ENCODE measurements at regions not wholly inside any gene's neighbourhood (a gene's known extent, or its start where the extent isn't known, plus 50 kb on each side); places are given as distances from the start of the nearest gene placed in this dataset.

- TF ChIP-seq CTCF (IDR thresholded peaks at IDR 0.05) (no peak), POLR2A (IDR thresholded peaks at IDR 0.05) (no peak)
Observed at GRCh38 chr3:82122554-82123345, 361.3 kb upstream of the GBE1 start.
